Stomach smooth muscle (tissue), 2 donors: ENCODE measurements at regions not wholly inside any gene's neighbourhood (a gene's known extent, or its start where the extent isn't known, plus 50 kb on each side); places are given as distances from the start of the nearest gene placed in this dataset.

ENCODE experiments used
- H3K27ac ChIP-seq: one replicate; pipeline ENCODE4 v1.7.0; 2013; ENCODE audit warnings: mild to moderate bottlenecking, low read length, inconsistent platforms
- H3K27me3 ChIP-seq, 2 donors: one replicate each; pipeline ENCODE4 v1.7.0; 2013; ENCODE audit warnings: low read length in 2 of 2; ENCODE audit not compliant: insufficient read depth in 2 of 2, control insufficient read depth in 1 of 2
- H3K36me3 ChIP-seq, 2 donors: one replicate each; pipeline ENCODE4 v1.7.0; 2013; ENCODE audit warnings: low read length in 2 of 2; ENCODE audit not compliant: control insufficient read depth in 2 of 2, insufficient read depth in 2 of 2
- H3K4me1 ChIP-seq: one replicate; pipeline ENCODE4 v1.7.0; 2013; ENCODE audit warnings: low read length; ENCODE audit not compliant: control insufficient read depth, insufficient read depth
- H3K4me3 ChIP-seq, 2 donors: one replicate each; pipeline ENCODE4 v1.7.0; 2013; ENCODE audit warnings: low read length in 2 of 2
- H3K9ac ChIP-seq, 2 donors: one replicate each; pipeline ENCODE4 v1.7.0; 2013; ENCODE audit warnings: low read length in 2 of 2, mild to moderate bottlenecking in 1 of 2
- H3K9me3 ChIP-seq, 2 donors: one replicate each; pipeline ENCODE4 v1.7.0; 2013; ENCODE audit warnings: low read length in 2 of 2; ENCODE audit not compliant: control insufficient read depth in 2 of 2
- donor health status: healthy.
- donor health status: Pancreatic carcinoma.

- Histone ChIP-seq H3K9me3 (no peaks in the 10 kb centered on the region), H3K9ac (no peak overlapping the region), H3K4me3 (no peak overlapping the region), H3K4me1 (no peaks in the 10 kb centered on the region), H3K27me3 (no peaks in the 10 kb centered on the region), H3K27ac (no peak overlapping the region), H3K36me3 (no peaks in the 10 kb centered on the region)
Observed at GRCh38 chr11:80417681-80418080, 976.9 kb upstream of the TENM4 start.

- Histone ChIP-seq H3K9ac (no peak overlapping the region), H3K27me3 (no peaks in the 10 kb centered on the region), H3K4me1 (no peaks in the 10 kb centered on the region), H3K27ac (no peak overlapping the region), H3K9me3 (no peaks in the 10 kb centered on the region), H3K36me3 (no peaks in the 10 kb centered on the region), H3K4me3 (no peak overlapping the region)
Observed at GRCh38 chr11:80415580-80415979, 974.8 kb upstream of the TENM4 start.

- Histone ChIP-seq H3K9ac (no peak overlapping the region), H3K27me3 (no peaks in the 10 kb centered on the region), H3K27ac (no peak overlapping the region), H3K4me3 (no peak overlapping the region), H3K36me3 (no peaks in the 10 kb centered on the region), H3K4me1 (no peaks in the 10 kb centered on the region), H3K9me3 (no peaks in the 10 kb centered on the region)
Observed at GRCh38 chr11:80414181-80415165, 973.6 kb upstream of the TENM4 start.

- Histone ChIP-seq H3K36me3 (no peaks in the 10 kb centered on the region), H3K4me3 (no peak overlapping the region), H3K27me3 (no peaks in the 10 kb centered on the region), H3K9me3 (no peaks in the 10 kb centered on the region), H3K27ac (no peak overlapping the region), H3K4me1 (no peaks in the 10 kb centered on the region), H3K9ac (no peak overlapping the region)
Observed at GRCh38 chr11:80412604-80413003, 971.8 kb upstream of the TENM4 start.

GRCh38 chr11:80393210-80393609, 952.4 kb upstream of the TENM4 start:
- H3K36me3 ChIP-seq = no peaks in the 10 kb centered on the region
- H3K4me1 ChIP-seq = no peaks in the 10 kb centered on the region
- no peaks in the 10 kb centered on the region for H3K27me3 ChIP-seq
- no peak overlapping the region for H3K4me3 ChIP-seq
- H3K27ac ChIP-seq = no peak overlapping the region
- H3K9me3 ChIP-seq = no peaks in the 10 kb centered on the region
- H3K9ac ChIP-seq = no peak overlapping the region

GRCh38 chr11:80390505-80390904, 949.7 kb upstream of the TENM4 start:
- Histone ChIP-seq H3K27ac (no peak overlapping the region), H3K4me1 (no peaks in the 10 kb centered on the region), H3K4me3 (no peak overlapping the region), H3K9ac (no peak overlapping the region), H3K27me3 (no peaks in the 10 kb centered on the region), H3K36me3 (no peaks in the 10 kb centered on the region), H3K9me3 (no peaks in the 10 kb centered on the region)

- Histone ChIP-seq H3K27ac (no peak overlapping the region), H3K4me1 (no peaks in the 10 kb centered on the region), H3K36me3 (no peaks in the 10 kb centered on the region), H3K27me3 (no peaks in the 10 kb centered on the region), H3K9me3 (no peaks in the 10 kb centered on the region), H3K9ac (no peak overlapping the region), H3K4me3 (no peak overlapping the region)
Observed at GRCh38 chr11:80388536-80388935, 947.7 kb upstream of the TENM4 start.

GRCh38 chr11:80388130-80388529, 947.3 kb upstream of the TENM4 start:
- Histone ChIP-seq H3K9me3 (no peaks in the 10 kb centered on the region), H3K4me1 (no peaks in the 10 kb centered on the region), H3K27ac (no peak overlapping the region), H3K27me3 (no peaks in the 10 kb centered on the region), H3K9ac (no peak overlapping the region), H3K36me3 (no peaks in the 10 kb centered on the region), H3K4me3 (no peak overlapping the region)

- no peaks in the 10 kb centered on the region for H3K27me3 ChIP-seq
- no peak overlapping the region for H3K27ac ChIP-seq
- H3K9me3 ChIP-seq = no peaks in the 10 kb centered on the region
- H3K36me3 ChIP-seq = no peaks in the 10 kb centered on the region
- H3K9ac ChIP-seq = no peak overlapping the region
- H3K4me1 ChIP-seq = no peaks in the 10 kb centered on the region
- no peak overlapping the region for H3K4me3 ChIP-seq
Observed at GRCh38 chr11:80383655-80384054, 942.8 kb upstream of the TENM4 start.

- Histone ChIP-seq H3K4me1 (no peaks in the 10 kb centered on the region), H3K27ac (no peak overlapping the region), H3K36me3 (no peaks in the 10 kb centered on the region)
Observed at GRCh38 chr11:80379620-80380278, 938.9 kb upstream of the TENM4 start.

GRCh38 chr11:80371931-80372330, 931.1 kb upstream of the TENM4 start:
- no peak overlapping the region for H3K9ac ChIP-seq
- no peaks in the 10 kb centered on the region for H3K36me3 ChIP-seq
- H3K27me3 ChIP-seq = no peaks in the 10 kb centered on the region
- H3K4me1 ChIP-seq = no peaks in the 10 kb centered on the region
- no peak overlapping the region for H3K27ac ChIP-seq
- H3K4me3 ChIP-seq = no peak overlapping the region
- H3K9me3 ChIP-seq = no peaks in the 10 kb centered on the region

More at GRCh38 chr11:80379620-80380278, 938.9 kb upstream of the TENM4 start:
- H3K9me3 ChIP-seq = no peaks in the 10 kb centered on the region
- no peaks in the 10 kb centered on the region for H3K27me3 ChIP-seq
- no peak overlapping the region for H3K4me3 ChIP-seq
- H3K9ac ChIP-seq = no peak overlapping the region
